ENCODE measurements at regions not wholly inside any gene's neighbourhood (a gene's known extent, or its start where the extent isn't known, plus 50 kb on each side); places are given as distances from the start of the nearest gene placed in this dataset.

DNA sequence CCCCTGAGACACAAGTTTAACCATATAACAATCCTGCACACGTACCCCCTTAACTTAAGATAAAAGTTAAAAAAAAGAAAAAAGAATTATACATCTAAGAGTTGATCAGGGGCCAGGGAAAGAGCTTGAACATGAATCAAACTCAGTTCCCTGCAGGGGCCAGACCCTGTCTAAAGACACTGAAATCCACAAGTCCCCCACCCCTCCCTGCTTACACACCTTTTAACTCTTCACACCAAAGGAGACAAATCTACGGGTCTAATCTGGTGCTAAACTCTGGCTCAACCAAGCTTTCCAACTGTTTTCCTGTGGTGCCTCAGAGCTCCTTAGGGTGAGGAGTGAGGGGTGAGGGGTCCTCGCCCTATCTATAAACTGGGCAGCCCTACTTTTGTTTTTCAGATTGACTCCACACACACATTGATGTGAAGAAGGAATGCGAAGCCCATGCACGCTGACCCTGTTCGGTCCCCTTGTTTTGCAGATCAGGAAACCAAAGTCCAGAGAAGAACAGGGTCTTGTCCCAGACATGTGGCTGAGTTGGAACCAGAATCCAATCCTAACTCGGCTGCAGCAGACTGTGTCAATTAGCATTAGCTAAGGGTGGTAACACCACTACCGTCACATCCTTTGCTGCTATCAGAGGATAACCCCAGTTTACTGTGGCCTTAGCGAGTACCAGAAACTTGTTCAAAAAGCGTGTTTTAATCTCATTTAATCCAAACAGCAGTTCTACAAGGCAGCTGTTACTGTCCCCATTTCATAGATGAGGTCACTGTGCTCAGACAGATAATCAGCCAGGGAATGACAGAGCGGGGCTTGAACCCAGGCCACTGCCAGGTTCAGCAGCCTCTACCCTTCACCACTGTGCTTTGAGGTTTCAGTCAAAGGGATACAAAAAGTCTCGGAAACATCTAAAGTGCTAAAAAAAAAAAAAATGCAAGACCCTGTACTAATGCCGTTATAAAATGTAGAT, 145.2 kb upstream of the SYT13 start:
- no peaks in the 10 kb centered on the region for H3K36me3 Mint-ChIP-seq (ENCODE audit: low read depth)
- DNase-seq, result no peak
- H3K4me1 Mint-ChIP-seq, result peaks cover 22% of the 10 kb centered on the region
- H3K9me3 Mint-ChIP-seq, result no peaks in the 10 kb centered on the region
- H3K27me3 Mint-ChIP-seq (ENCODE audit: low read depth, poor library complexity), result peaks cover 7% of the 10 kb centered on the region
- H3K27ac Mint-ChIP-seq, result no peak overlapping the region
- H3K4me3 Mint-ChIP-seq, result no peak overlapping the region
- TF ChIP-seq, protein P1, sequence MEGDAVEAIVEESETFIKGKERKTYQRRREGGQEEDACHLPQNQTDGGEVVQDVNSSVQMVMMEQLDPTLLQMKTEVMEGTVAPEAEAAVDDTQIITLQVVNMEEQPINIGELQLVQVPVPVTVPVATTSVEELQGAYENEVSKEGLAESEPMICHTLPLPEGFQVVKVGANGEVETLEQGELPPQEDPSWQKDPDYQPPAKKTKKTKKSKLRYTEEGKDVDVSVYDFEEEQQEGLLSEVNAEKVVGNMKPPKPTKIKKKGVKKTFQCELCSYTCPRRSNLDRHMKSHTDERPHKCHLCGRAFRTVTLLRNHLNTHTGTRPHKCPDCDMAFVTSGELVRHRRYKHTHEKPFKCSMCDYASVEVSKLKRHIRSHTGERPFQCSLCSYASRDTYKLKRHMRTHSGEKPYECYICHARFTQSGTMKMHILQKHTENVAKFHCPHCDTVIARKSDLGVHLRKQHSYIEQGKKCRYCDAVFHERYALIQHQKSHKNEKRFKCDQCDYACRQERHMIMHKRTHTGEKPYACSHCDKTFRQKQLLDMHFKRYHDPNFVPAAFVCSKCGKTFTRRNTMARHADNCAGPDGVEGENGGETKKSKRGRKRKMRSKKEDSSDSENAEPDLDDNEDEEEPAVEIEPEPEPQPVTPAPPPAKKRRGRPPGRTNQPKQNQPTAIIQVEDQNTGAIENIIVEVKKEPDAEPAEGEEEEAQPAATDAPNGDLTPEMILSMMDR (IDR thresholded peaks at IDR 0.05), result no peak

DNA sequence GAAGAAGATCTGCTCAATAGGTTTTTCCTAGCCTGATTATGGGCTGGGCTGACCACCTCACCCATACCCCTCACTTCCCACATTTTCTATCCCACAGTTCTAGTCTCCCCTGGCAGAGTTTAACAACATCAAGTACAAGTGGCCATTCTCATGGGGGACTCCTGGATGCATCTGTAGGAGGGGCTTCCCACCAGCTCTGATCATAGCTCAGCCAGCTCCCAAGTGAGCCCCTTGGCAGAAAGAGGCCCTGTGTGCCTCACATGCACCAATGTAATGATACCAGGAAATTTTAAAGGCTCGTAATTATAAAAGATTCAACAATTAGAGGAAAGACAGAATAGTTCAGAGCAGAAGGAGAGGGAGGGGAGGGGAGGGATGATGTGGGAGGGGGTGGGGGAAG, 144.2 kb upstream of the SYT13 start:
- TF ChIP-seq, protein P1 (IDR thresholded peaks at IDR 0.05), result no peak
- Mint-ChIP-seq H3K4me3 (no peak overlapping the region), H3K27ac (no peak overlapping the region), H3K4me1 (peaks cover 24% of the 10 kb centered on the region), H3K36me3 (ENCODE audit: low read depth) (no peaks in the 10 kb centered on the region), H3K27me3 (ENCODE audit: low read depth, poor library complexity) (peaks cover 7% of the 10 kb centered on the region), H3K9me3 (no peaks in the 10 kb centered on the region)
- no peak for DNase-seq

DNA sequence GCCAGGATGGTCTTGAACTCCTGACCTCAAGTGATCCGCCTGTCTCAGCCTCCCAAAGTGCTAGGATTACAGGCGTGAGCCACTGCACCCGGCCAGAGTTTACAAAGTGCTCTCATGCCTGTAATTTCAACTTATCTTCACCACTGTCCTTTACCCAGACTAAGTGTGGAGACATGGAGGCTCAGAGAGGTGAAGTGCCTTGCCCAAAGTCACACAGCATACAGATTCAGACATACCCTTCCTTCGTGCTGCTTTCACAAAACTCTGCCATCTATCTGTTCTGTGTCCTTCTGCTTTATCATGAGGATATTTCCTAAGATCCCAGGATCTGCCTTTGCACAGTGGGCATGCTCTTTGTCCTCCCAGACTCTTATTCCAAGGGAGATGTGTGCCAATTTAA, 143.6 kb upstream of the SYT13 start:
- no peak for DNase-seq
- H3K4me3 Mint-ChIP-seq, result no peak overlapping the region
- TF ChIP-seq, protein P1 (IDR thresholded peaks at IDR 0.05), result no peak
- H3K36me3 Mint-ChIP-seq (ENCODE audit: low read depth), result no peaks in the 10 kb centered on the region
- H3K27me3 Mint-ChIP-seq (ENCODE audit: low read depth, poor library complexity), result peaks cover 7% of the 10 kb centered on the region
- H3K9me3 Mint-ChIP-seq, result no peaks in the 10 kb centered on the region
- H3K4me1 Mint-ChIP-seq, result peaks cover 31% of the 10 kb centered on the region
- H3K27ac Mint-ChIP-seq, result no peak overlapping the region

DNA sequence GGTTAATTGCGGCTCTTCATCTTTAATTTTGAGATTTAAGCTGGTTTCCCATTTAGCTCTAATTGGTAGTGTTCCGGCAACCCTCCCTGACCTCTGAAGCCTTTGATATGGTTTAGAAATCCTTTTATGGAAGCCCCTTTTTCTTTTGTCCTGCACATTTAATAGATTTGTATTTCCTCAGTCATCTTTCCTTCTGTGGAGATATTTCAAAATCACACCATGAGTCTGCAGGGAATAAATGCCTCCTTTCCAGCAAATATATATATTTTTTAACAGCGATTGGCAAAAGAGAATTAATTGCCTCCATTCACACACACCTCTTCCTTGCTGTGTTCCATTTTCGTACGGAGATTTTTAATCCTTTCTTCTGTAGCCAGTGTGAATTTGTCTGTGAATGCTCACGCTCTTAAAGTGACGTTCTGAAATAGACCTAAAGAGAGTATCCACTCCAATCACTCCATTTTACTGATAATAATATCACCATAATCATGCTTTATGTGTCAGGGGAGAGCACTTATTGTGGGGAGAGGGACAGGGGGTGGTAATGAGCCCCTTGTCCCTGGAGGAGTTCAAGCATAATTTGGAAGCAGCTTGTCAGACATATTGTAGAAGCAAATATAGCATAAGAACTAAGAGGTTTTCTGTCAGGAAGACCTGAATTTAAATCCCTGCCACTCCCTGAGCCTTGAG, 142.5 kb upstream of the SYT13 start:
- Mint-ChIP-seq H3K36me3 (ENCODE audit: low read depth) (no peaks in the 10 kb centered on the region), H3K4me3 (no peak overlapping the region), H3K27ac (no peak overlapping the region), H3K9me3 (no peaks in the 10 kb centered on the region), H3K4me1 (peaks cover 40% of the 10 kb centered on the region), H3K27me3 (ENCODE audit: low read depth, poor library complexity) (peaks cover 7% of the 10 kb centered on the region)
- TF ChIP-seq, protein P1 (IDR thresholded peaks at IDR 0.05), result no peak
- no peak for DNase-seq

DNA sequence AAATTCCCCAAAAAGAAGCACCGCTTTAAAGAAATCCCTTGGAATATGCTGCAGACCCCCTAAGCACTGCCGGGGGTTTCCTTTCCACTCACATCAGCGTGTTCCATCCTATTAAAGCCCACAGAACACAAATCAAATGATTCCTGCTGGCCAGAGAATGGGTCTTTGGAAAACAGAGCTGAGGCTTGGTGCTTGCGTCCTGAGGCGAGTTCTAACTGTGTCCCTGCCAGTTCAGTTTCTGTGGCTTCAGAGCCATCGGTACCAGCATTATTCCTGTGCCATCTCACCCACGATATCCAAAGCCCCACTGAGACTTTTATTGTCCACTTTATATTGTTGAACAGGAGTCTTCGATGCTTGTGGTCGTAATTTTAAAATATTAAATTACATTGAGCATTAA, 142.0 kb upstream of the SYT13 start:
- H3K4me1 Mint-ChIP-seq, result peaks cover 46% of the 10 kb centered on the region
- H3K9me3 Mint-ChIP-seq, result no peaks in the 10 kb centered on the region
- no peak overlapping the region for H3K4me3 Mint-ChIP-seq
- no peak overlapping the region for H3K27ac Mint-ChIP-seq
- DNase-seq, result no peak
- peaks cover 7% of the 10 kb centered on the region for H3K27me3 Mint-ChIP-seq (ENCODE audit: low read depth, poor library complexity)
- no peaks in the 10 kb centered on the region for H3K36me3 Mint-ChIP-seq (ENCODE audit: low read depth)
- TF ChIP-seq, protein P1 (IDR thresholded peaks at IDR 0.05), result no peak

Data from nephron progenitor cell (in vitro differentiated cells).